ENCODE measurements at regions not wholly inside any gene's neighbourhood (a gene's known extent, or its start where the extent isn't known, plus 50 kb on each side); places are given as distances from the start of the nearest gene placed in this dataset.
"Not testable (repeated sequence)": the region's sequence is repeated elsewhere in the genome, so short reads cannot be mapped to it uniquely, and the experiment has no call there.

GRCh38 chr12:107497231-107497630 lies 188.4 kb upstream of the PWP1 start:
- no peak for DNase-seq (ENCODE audit: low spot score)

DNA sequence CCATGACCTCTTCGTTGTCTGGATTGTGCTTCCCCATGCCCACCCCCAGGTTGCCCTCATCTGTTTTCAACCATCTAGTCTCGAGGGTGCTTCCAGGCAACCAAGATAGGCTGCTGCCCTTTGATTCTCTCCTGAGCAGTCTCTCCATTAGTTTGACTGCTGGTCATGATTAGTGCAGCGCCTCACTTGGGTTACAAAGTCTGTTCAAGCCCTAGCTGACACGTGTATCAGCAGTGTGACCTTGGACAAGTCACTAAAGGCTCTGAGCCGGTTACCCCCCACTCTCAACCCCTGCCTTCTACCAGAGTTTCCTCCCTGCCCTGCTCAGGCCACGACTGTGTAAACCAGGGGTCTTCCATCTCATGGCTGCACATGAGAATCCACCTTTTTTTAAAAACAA lies 185.3 kb upstream of the PWP1 start:
- no peak for DNase-seq (ENCODE audit: low spot score)

- no peak for DNase-seq (ENCODE audit: low spot score)
These were observed 183.9 kb upstream of the PWP1 start for GRCh38 chr12:107501681-107502080.

DNA sequence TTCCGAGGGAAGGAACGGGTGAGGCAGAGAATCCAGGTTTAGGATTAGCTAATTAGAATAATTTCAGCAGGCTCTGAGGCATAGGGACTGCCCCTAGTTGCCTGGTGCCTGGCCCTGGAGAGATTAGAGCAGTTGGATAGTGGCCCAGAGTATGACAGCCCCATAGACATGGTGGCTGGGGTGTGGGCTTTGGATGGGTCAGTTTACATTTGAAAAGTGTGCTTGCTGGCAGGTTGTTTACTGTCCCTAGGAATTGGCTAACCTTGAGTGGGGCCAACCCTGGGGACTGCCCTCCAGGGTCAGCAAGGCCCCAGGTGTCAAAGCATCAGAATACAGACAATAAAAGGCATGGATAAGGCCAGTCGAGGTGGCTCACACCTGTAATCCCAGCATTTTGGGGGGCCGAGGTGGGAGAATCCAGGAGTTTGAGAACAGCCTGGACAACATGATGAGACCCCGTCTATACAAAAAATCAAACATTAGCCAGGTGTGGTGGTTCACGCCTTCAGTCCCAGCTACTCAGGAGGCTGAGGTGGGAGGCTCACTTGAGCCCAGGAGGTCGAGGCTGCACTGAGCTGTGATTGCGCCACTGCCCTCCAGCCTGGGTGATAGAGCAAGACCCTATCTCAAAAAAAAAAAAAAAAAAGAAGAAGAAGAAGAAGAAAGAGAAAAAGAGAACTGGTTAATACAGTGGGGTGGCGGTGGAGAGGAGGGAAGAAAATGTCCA lies 182.3 kb upstream of the PWP1 start:
- no peak for DNase-seq (ENCODE audit: low spot score)

DNA sequence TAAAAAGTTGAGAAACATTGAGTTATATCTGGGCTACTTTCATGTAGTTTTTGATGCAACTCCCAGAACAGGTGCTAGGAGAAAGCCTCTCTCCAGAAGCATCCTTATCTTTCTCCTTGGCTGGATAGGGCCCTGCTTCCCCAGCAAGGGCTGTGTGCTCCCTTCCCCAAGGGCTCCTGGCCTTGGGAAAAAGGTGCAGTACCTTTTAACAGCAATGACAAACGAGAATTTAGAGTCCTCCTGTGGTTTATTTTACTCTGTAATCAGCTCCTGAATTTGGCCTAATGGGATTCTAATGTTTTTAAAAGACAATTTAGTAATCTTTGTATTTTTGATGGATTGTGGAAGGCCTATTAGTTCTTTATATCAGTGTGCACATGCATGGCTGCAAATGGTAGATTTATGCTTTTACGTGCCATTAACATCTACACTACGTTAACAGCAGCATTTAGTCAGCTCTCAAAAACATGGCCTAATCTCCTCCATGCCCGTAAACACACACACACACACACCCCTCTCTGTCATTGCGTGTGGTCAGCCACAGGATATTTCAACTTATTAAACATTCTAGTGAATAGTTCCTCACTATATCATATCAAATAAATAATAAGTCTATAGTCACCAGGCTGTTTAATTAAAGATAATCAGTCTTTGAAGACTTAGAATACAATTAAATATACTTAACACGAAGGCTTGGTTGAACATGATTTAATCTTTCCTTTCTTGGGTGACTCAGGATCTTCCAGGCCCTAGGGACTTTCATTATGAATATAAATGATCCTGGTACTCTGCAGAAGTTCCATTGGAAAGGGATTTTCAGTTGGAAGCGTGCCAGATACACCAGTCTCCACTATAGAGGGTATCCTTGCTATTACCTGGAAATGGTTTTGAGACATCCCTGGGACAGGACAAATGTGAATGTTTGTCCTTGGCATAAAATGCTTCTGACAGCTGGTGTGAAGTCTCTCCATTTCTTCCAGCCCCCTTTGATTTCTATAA lies 181.4 kb upstream of the PWP1 start:
- DNase-seq (ENCODE audit: low spot score) = no peak

DNA sequence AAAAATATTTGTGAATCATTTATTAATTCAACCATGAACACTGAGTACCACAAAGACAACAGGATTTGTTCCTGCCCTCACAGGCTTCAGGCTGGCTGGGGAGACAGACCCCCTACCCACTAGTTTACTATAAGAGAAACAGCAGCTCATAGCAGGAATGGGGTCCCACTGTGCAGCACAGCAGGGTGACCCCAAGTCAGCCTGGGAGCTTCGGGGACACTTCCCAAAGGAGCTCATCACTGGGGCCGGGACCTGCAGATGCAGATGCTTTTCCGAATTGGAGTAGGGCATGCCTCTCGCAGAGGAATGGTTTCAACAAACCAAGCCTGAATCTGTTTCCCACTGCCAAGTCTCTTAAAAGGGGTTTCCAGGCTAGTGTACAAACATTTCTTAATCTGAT lies 176.2 kb upstream of the PWP1 start:
- DNase-seq (ENCODE audit: low spot score) = no peak

- no peak for DNase-seq (ENCODE audit: low spot score)
These were observed 175.4 kb upstream of the PWP1 start for GRCh38 chr12:107510211-107510610.

DNA sequence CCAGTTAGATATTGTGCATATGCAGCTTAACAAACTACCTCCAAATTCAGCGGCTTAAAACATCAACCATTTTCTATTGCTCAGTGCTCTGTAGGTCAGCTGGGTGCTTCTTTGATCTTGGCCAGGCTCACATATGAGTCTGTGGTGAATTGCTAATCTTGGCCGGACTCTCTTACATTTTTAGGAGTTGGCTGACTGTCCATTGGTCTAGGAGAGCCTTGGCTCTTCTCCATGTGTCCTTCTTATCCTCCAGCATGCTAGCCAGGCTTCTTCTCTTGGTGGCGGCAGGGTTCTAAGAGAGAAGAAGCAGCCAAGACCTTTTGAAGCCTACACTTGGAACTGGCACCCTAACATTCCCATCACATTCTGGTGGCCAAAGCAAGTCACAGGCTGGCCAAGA lies 174.3 kb upstream of the PWP1 start:
- no peak for DNase-seq (ENCODE audit: low spot score)

GRCh38 chr12:107512391-107512790 lies 173.2 kb upstream of the PWP1 start:
- no peak for DNase-seq (ENCODE audit: low spot score)

DNA sequence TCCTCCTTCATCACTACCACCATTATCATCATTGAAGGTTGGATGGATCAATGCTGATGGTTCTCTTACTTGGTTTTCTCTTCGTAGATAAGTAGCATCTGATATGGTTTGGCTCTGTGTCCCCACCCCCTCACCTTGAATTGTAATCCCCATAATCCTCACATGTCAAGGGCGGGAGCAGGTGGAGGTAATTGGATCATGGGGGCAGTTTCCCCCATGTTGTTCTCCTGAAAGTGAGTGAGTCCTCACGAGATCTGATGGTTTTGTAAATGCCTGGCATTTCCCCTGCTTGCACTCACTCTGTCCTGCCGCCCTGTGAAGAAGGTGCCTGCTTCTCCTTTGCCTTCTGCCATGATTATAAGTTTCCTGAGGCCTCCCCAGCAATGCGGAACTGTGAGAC lies 172.4 kb upstream of the PWP1 start:
- no peak for DNase-seq (ENCODE audit: low spot score)

DNA sequence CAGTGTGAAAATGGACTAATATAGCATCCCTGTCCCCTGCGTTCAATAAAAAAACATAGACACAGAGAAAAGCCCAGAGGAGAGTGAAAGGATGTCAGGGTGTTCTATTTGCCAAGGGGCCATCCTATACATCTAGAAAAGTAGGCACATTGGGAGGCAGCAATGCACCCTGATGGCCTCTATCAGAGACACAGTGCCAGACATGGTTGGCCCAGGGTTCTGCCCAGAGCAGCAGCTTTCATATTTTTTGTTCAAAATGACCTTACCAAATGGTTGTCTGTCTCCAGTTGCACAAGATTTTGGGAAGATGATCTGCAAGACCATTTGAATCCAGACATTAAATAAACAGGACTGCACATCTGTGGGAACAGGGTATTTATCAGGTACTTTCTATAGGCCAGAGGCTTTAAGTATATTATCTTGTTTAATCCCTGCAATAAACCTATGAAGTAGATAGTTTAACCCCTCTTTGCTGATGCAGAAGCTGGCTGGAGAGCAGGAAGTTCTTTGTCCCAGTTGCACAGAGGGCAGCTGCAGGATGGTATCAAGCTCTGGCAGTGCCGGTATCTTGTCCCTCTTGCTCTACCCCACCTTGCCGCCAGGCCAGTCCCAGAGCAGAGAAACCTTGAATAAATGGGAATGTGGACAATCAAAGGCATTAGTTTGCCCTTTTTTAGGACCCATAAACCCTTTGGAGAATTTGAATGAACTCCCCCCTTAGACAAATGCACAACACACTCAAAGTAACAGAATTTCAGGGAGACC lies 171.8 kb upstream of the PWP1 start:
- DNase-seq (ENCODE audit: low spot score) = no peak

- no peak for DNase-seq (ENCODE audit: low spot score)
These were observed 170.6 kb upstream of the PWP1 start for GRCh38 chr12:107514887-107515445.

DNA sequence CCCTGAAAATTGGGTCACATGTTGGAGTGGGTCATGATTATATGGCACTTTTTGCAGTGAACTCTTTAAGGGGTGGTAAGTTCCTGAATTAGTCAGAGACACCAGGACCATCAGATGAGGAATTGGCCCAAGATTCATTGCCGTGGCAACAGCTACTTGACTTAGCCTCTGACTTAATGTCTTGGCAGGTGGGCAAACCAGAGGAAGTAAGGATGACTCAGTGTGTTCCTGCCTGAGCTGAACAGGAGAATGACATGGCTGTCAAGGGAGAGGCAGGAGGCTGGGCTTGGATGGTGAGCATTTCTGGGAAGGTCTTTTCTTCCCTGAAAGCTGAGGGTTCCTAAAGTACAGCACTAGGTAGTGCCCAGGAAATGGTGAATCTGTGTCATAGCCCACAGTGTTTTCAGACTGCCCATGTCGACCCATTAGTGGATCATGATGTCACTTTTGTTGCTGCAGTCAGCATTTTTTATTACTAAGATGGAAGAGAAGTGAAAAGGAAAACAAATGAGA lies 170.1 kb upstream of the PWP1 start:
- DNase-seq (ENCODE audit: low spot score) = no peak

DNA sequence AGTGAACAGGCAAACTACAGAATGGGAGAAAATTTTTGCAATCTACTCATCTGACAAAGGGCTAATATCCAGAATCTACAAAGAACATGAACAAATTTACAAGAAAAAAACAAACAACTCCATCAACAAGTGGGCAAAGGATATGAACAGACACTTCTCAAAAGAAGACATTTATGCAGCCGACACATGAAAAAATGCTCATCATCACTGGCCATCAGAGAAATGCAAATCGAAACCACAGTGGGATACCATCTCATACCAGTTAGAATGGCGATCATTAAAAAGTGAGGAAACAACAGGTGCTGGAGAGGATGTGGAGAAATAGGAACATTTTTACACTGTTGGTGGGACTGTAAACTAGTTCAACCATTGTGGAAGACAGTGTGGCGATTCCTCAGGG lies 167.8 kb upstream of the PWP1 start:
- not testable (repeated sequence) for DNase-seq (ENCODE audit: low spot score)

DNA sequence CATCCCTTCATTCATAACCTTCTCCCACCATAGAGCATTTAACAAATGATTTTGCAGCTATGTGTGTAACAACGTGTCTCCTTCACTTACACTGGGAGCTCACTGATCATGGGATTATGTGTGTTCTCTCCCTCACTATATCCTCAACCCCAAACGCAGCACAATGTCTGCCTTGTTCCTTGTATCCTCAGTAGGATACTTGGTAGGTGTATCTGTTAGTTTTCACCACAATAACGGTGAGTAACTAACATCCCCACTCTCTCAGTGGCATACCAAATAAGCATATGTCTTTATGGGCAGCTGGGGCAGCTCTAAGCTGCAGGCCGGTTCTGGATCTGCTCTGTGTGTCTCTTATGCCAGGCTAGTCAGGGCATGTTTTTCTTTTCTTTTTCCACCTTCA lies 166.7 kb upstream of the PWP1 start:
- no peak for DNase-seq (ENCODE audit: low spot score)

- no peak for DNase-seq (ENCODE audit: low spot score)
These were observed 165.4 kb upstream of the PWP1 start for GRCh38 chr12:107519906-107520859.

DNA sequence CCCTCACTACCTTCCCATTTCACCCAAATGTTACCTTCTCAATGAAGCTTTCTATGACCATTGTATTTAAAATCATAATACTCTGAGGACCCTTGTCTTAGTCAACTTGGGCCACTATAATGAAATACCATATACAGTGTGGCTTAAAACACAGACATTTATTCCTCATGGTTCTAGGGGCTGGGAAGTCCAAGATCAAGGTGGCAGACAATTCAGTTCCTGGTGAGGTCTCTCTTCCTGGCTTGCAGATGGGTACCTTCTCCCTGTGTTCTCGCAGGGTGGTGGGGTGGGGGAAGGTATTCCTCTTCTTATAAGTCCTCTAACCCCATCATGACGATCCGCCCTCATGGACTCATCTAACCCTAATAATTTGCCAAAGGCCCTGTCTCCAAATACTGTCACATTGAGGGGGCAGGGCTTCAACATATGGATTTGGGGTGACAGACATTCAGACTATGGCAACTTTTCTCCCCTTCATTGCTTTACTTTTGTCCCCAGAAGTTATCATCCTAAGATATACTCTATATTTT lies 163.7 kb upstream of the PWP1 start:
- DNase-seq (ENCODE audit: low spot score) = no peak

GRCh38 chr12:107522692-107523477 lies 162.7 kb upstream of the PWP1 start:
- DNase-seq (ENCODE audit: low spot score) = no peak

DNA sequence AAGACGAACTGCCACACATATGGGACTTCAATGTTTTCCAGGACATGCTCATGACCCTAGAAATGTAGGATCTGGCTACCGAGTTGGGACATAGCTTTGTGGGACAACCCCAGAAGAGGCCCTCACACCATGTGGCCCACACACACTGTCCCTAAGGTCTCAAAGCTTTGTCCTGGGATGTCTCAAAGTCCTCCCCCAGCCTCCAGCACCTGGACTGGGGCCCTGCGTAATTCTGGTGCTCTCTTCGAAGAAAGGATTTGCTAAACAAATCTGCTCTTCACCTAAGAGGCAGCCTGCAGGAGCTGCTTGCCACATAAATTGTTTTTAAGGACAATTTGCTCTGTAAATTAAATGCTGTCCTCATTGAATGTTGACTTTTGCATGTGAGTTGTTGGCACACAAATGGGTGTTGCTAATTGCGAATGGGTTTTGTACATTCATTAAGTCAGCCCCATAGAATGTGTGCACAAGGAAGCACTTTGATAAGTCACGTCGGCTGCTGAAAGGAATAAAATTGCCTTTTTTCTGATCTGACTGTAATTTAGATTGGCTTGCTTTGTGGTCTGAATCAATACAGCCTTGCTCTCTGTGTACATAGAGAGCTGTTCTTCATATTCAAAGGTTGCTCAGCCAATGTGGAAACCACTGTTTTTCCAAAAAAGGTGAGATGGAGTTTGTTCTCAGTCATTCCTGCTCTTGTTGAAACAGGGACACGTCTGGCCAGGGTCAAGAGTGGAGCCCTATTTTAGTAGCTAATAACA lies 161.6 kb upstream of the PWP1 start:
- no peak for DNase-seq (ENCODE audit: low spot score)
